GM12878 (cell line): ENCODE measurements at regions not wholly inside any gene's neighbourhood (a gene's known extent, or its start where the extent isn't known, plus 50 kb on each side); places are given as distances from the start of the nearest gene placed in this dataset.

ENCODE experiments used
- ATAC-seq: fragments of 200-7000 bp; cut with Tn5 transposase; 3 replicates; pipeline ENCODE4 v1.9.1; 2020; ENCODE audit warnings: mild to moderate bottlenecking, moderate library complexity
- BruUV-seq: library from RNA; stranded (reverse); fragments of 400-500 nt; replicated peaks from 2 replicates; lab custom pipeline; 2021; lab: Mats Ljungman, UMichigan
- CTCF ChIA-PET: fragments of 300-600 bp; sonication (Branson Sonifier 250); formaldehyde crosslinking; extraction: SDS; loops from one replicate; lab custom pipeline; 2021; ENCODE audit warnings: inconsistent platforms; lab: Yijun Ruan, JAX
- POLR2A ChIA-PET: fragments of 350-600 bp; formaldehyde crosslinking; extraction: SDS; loops from one replicate; lab custom pipeline; 2021; ENCODE audit warnings: inconsistent platforms; lab: Charles Lee
- RAD21 ChIA-PET: fragments of 300-600 bp; sonication (Branson Sonifier 250); formaldehyde crosslinking; loops from one replicate; lab custom pipeline; 2023; ENCODE audit warnings: antibody characterized with exemption; ENCODE audit not compliant: unreplicated experiment; lab: Charles Lee
- SMC1A ChIA-PET: fragments of 300-600 bp; sonication (Branson Sonifier 250); formaldehyde crosslinking; loops from one replicate; lab custom pipeline; 2023; ENCODE audit not compliant: unreplicated experiment, uncharacterized antibody; lab: Charles Lee
- DNase-seq: peaks from one replicate; pipeline ENCODE4 v3.0.0-alpha.2; 2011; ENCODE audit warnings: low read depth, low spot score
- FAIRE-seq: peaks from 3 replicates; lab custom pipeline; 2011; peaks lifted over from hg19 to GRCh38; lab: Jason Lieb, UNC
- H2AFZ ChIP-seq: 2 replicates; pipeline ENCODE4 v1.6.0; 2011; ENCODE audit warnings: low read depth, low read length, control low read depth; ENCODE audit not compliant: control insufficient read depth
- H3K27ac ChIP-seq: 2 replicates; pipeline ENCODE4 v1.5.1; 2011; ENCODE audit warnings: control low read depth; ENCODE audit not compliant: control insufficient read depth, insufficient read depth
- H3K27me3 ChIP-seq, 2 experiments: replicated peaks in 1 of 2; 2 replicates each; pipeline versions ENCODE4 v1.6.0 to v1.6.1; 2011; ENCODE audit warnings: low read length in 1 of 2; ENCODE audit not compliant: control insufficient read depth in 2 of 2, insufficient read depth in 2 of 2
- H3K36me3 ChIP-seq, 2 experiments: 2 replicates each; pipeline ENCODE4 v1.5.1; 2011; ENCODE audit warnings: low read length in 1 of 2; ENCODE audit not compliant: control insufficient read depth in 2 of 2, insufficient read depth in 2 of 2
- H3K4me1 ChIP-seq: 2 replicates; pipeline ENCODE4 v1.6.1; 2011; ENCODE audit warnings: mild to moderate bottlenecking, low read length, moderate library complexity, mixed read lengths; ENCODE audit not compliant: control insufficient read depth, insufficient read depth
- H3K4me2 ChIP-seq: 2 replicates; pipeline ENCODE4 v1.6.0; 2011; ENCODE audit warnings: control low read depth; ENCODE audit not compliant: control insufficient read depth, insufficient read depth
- H3K4me3 ChIP-seq: fragments of 200-600 bp; sonication (generic); 2 replicates; pipeline ENCODE4 v1.5.1; 2016
- H3K79me2 ChIP-seq: 2 replicates; pipeline ENCODE4 v1.6.0; 2011; ENCODE audit warnings: low read length; ENCODE audit not compliant: control insufficient read depth, insufficient read depth
- H3K9ac ChIP-seq: 2 replicates; pipeline ENCODE4 v1.8.0; 2011; ENCODE audit warnings: low read length, control low read depth, mixed read lengths; ENCODE audit not compliant: control insufficient read depth, insufficient read depth
- H3K9me3 ChIP-seq: replicated peaks from 3 replicates; pipeline ENCODE4 v1.5.1; 2011; ENCODE audit warnings: mild to moderate bottlenecking, low read length; ENCODE audit not compliant: control insufficient read depth, insufficient read depth
- H4K20me1 ChIP-seq: 2 replicates; pipeline ENCODE4 v1.6.0; 2011; ENCODE audit not compliant: control insufficient read depth, insufficient read depth
- CHD1 ChIP-seq: IDR thresholded peaks from 2 replicates; pipeline ENCODE4 v1.6.1; 2012; ENCODE audit warnings: low read depth, low read length, improper control_type of control experiment
- ETV6 ChIP-seq, 2 experiments: fragments of 450-650 bp in 1 of 2; IDR thresholded peaks in 1 of 2; conservative IDR thresholded peaks in 1 of 2; 2 replicates each; pipeline ENCODE4 v1.6.1; 2014; ENCODE audit warnings: antibody characterized with exemption in 1 of 2, borderline replicate concordance in 1 of 2, low read depth in 1 of 2, mild to moderate bottlenecking in 1 of 2, moderate library complexity in 1 of 2
- HDGF ChIP-seq: fragments of 450-650 bp; IDR thresholded peaks from 2 replicates; pipeline ENCODE4 v1.6.1; 2016; ENCODE audit warnings: antibody characterized with exemption
- LARP7 ChIP-seq: fragments of 450-650 bp; IDR thresholded peaks from 2 replicates; pipeline ENCODE4 v1.6.1; 2017; ENCODE audit warnings: mild to moderate bottlenecking
- POLR2AphosphoS5 ChIP-seq: IDR thresholded peaks from 2 replicates; pipeline ENCODE4 v1.6.1; 2011; ENCODE audit warnings: mild to moderate bottlenecking, low read length, inconsistent platforms
- ZZZ3 ChIP-seq: IDR thresholded peaks from 2 replicates; pipeline ENCODE4 v1.6.1; 2011; ENCODE audit warnings: low read depth; ENCODE audit not compliant: control insufficient read depth, insufficient read length
- WGBS: methylation state at CpG from one replicate; pipeline ENCODE4 v1.1.6; 2016; ENCODE audit warnings: low lambda C conversion rate; ENCODE audit not compliant: insufficient replicate concordance, insufficient coverage; ENCODE audit errors: missing lambda C conversion rate; 5-methylcytosine and 5-hydroxymethylcytosine counted together
- in situ Hi-C: fragments of 300-500 bp; cut with MboI; formaldehyde crosslinking; loops from 9 replicates; pipeline ENCODE4 v1.14.3; 2018; ENCODE audit warnings: mixed read lengths
- intact Hi-C: fragments of 100-400 bp; cut with micrococcal nuclease; formaldehyde crosslinking; loops from one replicate; pipeline ENCODE4 v1.14.2; 2022; ENCODE audit not compliant: unreplicated experiment

DNA sequence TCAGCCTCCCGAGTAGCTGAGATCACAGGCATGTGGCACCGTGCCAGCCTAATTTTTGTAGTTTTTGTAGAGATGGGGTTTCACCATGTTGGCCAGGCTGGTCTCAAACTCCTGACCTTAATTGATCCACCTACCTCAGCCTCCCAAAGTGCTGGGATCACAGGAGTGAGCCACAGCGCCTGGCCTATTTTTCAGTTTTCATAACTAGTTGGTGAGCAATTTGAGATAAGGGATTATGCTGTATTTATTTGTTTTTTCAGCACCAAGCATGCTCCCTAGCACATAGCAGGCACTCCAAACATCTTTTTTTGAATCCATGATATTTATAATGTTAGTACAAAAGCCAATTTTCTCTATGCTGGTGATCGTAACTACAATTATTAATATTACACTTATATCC lies 541.2 kb downstream of the SNAPC1 start:
- 43% methylated on average over 4 of the region's 4 CpGs for WGBS
- FAIRE-seq (no peak), DNase-seq (no peak), ATAC-seq (no peak)
- Histone ChIP-seq H3K27me3 (no peaks in the 10 kb centered on the region), H3K4me1 (no peaks in the 10 kb centered on the region), H3K9me3 (no peaks in the 10 kb centered on the region), H3K27ac (no peak overlapping the region), H3K36me3 (no peaks in the 10 kb centered on the region), H4K20me1 (no peaks in the 10 kb centered on the region), H3K4me2 (no peak overlapping the region), H2AFZ (no peak overlapping the region), H3K4me3 (no peak overlapping the region), H3K79me2 (no peaks in the 10 kb centered on the region), H3K9ac (no peak overlapping the region)
- in situ Hi-C loops (no loop called here), intact Hi-C loops (no loop called here)
- no peak for TF ChIP-seq ETV6 (conservative IDR thresholded peaks at IDR 0.05 in 1 of 2, IDR thresholded peaks at IDR 0.05 in 1 of 2; ENCODE audit: borderline replicate concordance in 1 of 2, low read depth in 1 of 2)
- TF ChIP-seq POLR2AphosphoS5: no peak
- no peak for TF ChIP-seq ZZZ3
- no peak for TF ChIP-seq LARP7
- TF ChIP-seq CHD1: no peak
- ChIA-PET RAD21 (no interaction called here), CTCF (no interaction called here), SMC1A (no interaction called here), POLR2A (no interaction called here)
- no TSS peak for BruUV-seq

DNA sequence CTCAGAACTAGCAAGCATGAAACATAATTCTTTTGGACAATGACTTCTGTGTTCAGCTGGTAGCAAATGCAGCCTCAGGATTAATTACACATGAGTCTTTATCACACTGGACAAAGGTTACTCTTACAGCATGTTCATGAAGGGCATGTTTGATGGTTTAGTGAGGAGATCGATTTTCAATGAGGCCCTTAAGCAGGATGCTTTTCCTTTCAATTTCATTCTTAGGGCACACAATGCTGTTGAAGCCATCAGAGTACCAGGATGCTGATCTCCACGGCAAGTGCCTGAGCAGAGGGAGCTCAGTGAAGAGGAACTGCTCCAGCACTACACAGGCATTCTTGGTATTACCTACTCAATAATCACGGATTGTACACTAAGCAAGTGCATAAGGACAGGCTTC lies 542.0 kb downstream of the SNAPC1 start:
- POLR2A ChIA-PET: no interaction called here
- H3K79me2 ChIP-seq: no peaks in the 10 kb centered on the region
- ATAC-seq (no peak), DNase-seq (no peak), FAIRE-seq (no peak)
- no peak for TF ChIP-seq HDGF
- SMC1A ChIA-PET: no interaction called here
- no peaks in the 10 kb centered on the region for H3K4me1 ChIP-seq
- H3K27me3 ChIP-seq: no peaks in the 10 kb centered on the region
- CTCF ChIA-PET: interaction anchor here (1.1 kb wide), 1 partner anchor 14 kb away, joined by 4 read pairs; no protein-coding TSS in a partner anchor
- WGBS: 12% methylated on average over 3 of the region's 3 CpGs
- in situ Hi-C loops (no loop called here), intact Hi-C loops (no loop called here)
- no TSS peak for BruUV-seq
- no peaks in the 10 kb centered on the region for H3K9me3 ChIP-seq
- RAD21 ChIA-PET: interaction anchor here (0.6 kb wide), 1 partner anchor 1477 kb away, joined by 3 read pairs; no protein-coding TSS in a partner anchor
- no peaks in the 10 kb centered on the region for H4K20me1 ChIP-seq
- no peak overlapping the region for H3K9ac ChIP-seq
- H3K36me3 ChIP-seq: no peaks in the 10 kb centered on the region
- H2AFZ ChIP-seq: no peak overlapping the region
- no peak overlapping the region for H3K4me2 ChIP-seq
- H3K27ac ChIP-seq: no peak overlapping the region
- no peak overlapping the region for H3K4me3 ChIP-seq
